SK-N-SH (cell line): ENCODE measurements at regions not wholly inside any gene's neighbourhood (a gene's known extent, or its start where the extent isn't known, plus 50 kb on each side); places are given as distances from the start of the nearest gene placed in this dataset.

Source experiments
- CTCF ChIP-seq: fragments of 200-600 bp; sonication (generic); IDR thresholded peaks from 2 replicates; pipeline ENCODE4 v1.6.1; 2017; ENCODE audit warnings: antibody characterized with exemption, mild to moderate bottlenecking, moderate library complexity
- GABPA ChIP-seq: IDR thresholded peaks from 2 replicates; pipeline ENCODE4 v1.4.0; 2012; ENCODE audit warnings: low read depth, mild to moderate bottlenecking
- GATA2 ChIP-seq: sonication (generic); formaldehyde crosslinking; IDR thresholded peaks from 2 replicates; pipeline ENCODE4 v1.5.0; 2020; ENCODE audit warnings: mild to moderate bottlenecking, missing genetic modification reagents
- JUND ChIP-seq: IDR thresholded peaks from 2 replicates; pipeline ENCODE4 v1.4.0; 2012
- MXI1 ChIP-seq: IDR thresholded peaks from 2 replicates; pipeline ENCODE4 v1.6.1; 2012; ENCODE audit warnings: mild to moderate bottlenecking, low read depth, low read length, improper control_type of control experiment
- PBX3 ChIP-seq: IDR thresholded peaks from 2 replicates; pipeline ENCODE4; 2012
- RAD21 ChIP-seq: IDR thresholded peaks from 2 replicates; pipeline ENCODE4 v1.6.1; 2012; ENCODE audit warnings: mild to moderate bottlenecking, low read length
- RXRA ChIP-seq: IDR thresholded peaks from 2 replicates; pipeline ENCODE4 v1.4.0; 2012; ENCODE audit warnings: low read depth, mild to moderate bottlenecking, borderline replicate concordance
- TAF1 ChIP-seq: IDR thresholded peaks from 2 replicates; pipeline ENCODE4 v1.6.1; 2012; ENCODE audit warnings: low read depth, mild to moderate bottlenecking, low read length, moderate library complexity, borderline replicate concordance
- TF ChIP-seq, protein P1 (sequence below): IDR thresholded peaks from 2 replicates; pipeline ENCODE4 v1.6.1; 2012; ENCODE audit warnings: mild to moderate bottlenecking, low read depth, low read length, moderate library complexity
- TF ChIP-seq, protein P2 (sequence below): IDR thresholded peaks from 2 replicates; pipeline ENCODE4 v1.4.0; 2012; ENCODE audit warnings: low read depth
- TF ChIP-seq, protein P3 (sequence below): fragments of 150-350 bp; IDR thresholded peaks from 2 replicates; pipeline ENCODE4 v1.6.1; 2017; ENCODE audit warnings: antibody characterized with exemption, low read length, low read depth, borderline replicate concordance
- TF ChIP-seq, protein P4 (sequence below): IDR thresholded peaks from 2 replicates; pipeline ENCODE4 v1.4.0; 2012; ENCODE audit warnings: low read depth, borderline replicate concordance

- TF ChIP-seq JUND: no peak
- no peak for TF ChIP-seq PBX3
- TF ChIP-seq CTCF: no peak
- no peak for TF ChIP-seq GABPA
- TF ChIP-seq GATA2 (CRISPR knock-in tag): no peak
- TF ChIP-seq, protein P1, sequence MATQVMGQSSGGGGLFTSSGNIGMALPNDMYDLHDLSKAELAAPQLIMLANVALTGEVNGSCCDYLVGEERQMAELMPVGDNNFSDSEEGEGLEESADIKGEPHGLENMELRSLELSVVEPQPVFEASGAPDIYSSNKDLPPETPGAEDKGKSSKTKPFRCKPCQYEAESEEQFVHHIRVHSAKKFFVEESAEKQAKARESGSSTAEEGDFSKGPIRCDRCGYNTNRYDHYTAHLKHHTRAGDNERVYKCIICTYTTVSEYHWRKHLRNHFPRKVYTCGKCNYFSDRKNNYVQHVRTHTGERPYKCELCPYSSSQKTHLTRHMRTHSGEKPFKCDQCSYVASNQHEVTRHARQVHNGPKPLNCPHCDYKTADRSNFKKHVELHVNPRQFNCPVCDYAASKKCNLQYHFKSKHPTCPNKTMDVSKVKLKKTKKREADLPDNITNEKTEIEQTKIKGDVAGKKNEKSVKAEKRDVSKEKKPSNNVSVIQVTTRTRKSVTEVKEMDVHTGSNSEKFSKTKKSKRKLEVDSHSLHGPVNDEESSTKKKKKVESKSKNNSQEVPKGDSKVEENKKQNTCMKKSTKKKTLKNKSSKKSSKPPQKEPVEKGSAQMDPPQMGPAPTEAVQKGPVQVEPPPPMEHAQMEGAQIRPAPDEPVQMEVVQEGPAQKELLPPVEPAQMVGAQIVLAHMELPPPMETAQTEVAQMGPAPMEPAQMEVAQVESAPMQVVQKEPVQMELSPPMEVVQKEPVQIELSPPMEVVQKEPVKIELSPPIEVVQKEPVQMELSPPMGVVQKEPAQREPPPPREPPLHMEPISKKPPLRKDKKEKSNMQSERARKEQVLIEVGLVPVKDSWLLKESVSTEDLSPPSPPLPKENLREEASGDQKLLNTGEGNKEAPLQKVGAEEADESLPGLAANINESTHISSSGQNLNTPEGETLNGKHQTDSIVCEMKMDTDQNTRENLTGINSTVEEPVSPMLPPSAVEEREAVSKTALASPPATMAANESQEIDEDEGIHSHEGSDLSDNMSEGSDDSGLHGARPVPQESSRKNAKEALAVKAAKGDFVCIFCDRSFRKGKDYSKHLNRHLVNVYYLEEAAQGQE: no peak
- TF ChIP-seq RAD21: no peak
- TF ChIP-seq, protein P2, sequence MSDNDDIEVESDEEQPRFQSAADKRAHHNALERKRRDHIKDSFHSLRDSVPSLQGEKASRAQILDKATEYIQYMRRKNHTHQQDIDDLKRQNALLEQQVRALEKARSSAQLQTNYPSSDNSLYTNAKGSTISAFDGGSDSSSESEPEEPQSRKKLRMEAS: no peak
- TF ChIP-seq, protein P3, sequence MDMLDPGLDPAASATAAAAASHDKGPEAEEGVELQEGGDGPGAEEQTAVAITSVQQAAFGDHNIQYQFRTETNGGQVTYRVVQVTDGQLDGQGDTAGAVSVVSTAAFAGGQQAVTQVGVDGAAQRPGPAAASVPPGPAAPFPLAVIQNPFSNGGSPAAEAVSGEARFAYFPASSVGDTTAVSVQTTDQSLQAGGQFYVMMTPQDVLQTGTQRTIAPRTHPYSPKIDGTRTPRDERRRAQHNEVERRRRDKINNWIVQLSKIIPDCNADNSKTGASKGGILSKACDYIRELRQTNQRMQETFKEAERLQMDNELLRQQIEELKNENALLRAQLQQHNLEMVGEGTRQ: no peak
- TF ChIP-seq, protein P4, sequence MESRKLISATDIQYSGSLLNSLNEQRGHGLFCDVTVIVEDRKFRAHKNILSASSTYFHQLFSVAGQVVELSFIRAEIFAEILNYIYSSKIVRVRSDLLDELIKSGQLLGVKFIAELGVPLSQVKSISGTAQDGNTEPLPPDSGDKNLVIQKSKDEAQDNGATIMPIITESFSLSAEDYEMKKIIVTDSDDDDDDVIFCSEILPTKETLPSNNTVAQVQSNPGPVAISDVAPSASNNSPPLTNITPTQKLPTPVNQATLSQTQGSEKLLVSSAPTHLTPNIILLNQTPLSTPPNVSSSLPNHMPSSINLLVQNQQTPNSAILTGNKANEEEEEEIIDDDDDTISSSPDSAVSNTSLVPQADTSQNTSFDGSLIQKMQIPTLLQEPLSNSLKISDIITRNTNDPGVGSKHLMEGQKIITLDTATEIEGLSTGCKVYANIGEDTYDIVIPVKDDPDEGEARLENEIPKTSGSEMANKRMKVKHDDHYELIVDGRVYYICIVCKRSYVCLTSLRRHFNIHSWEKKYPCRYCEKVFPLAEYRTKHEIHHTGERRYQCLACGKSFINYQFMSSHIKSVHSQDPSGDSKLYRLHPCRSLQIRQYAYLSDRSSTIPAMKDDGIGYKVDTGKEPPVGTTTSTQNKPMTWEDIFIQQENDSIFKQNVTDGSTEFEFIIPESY: no peak
- no peak for TF ChIP-seq TAF1
- TF ChIP-seq MXI1: no peak
- TF ChIP-seq RXRA: no peak
Measured at GRCh38 chr11:79744941-79745340, 304.1 kb upstream of the TENM4 start.
